ENCODE measurements at regions not wholly inside any gene's neighbourhood (a gene's known extent, or its start where the extent isn't known, plus 50 kb on each side); places are given as distances from the start of the nearest gene placed in this dataset.

- H2BK12ac ChIP-seq (ENCODE audit: low read depth, low read length): no peak overlapping the region
- H3K9ac ChIP-seq (replicated peaks in 1 of 4; ENCODE audit: extremely low read depth in 1 of 4, low read depth in 3 of 4, low read length in 3 of 4): no peak overlapping the region
- no peak overlapping the region for H2BK20ac ChIP-seq (ENCODE audit: low read length)
- H3K9me3 ChIP-seq (ENCODE audit: insufficient read depth in 2 of 2, low read depth in 1 of 2, low read length in 1 of 2): 0 out of 4 replicates have a peak, but pooled peaks cover 0 to 2% of the 10 kb centered on the region in 2 experiments
- no peaks in the 10 kb centered on the region for H3K79me1 ChIP-seq (ENCODE audit: low read depth, low read length)
- H3K4me1 ChIP-seq (replicated peaks in 1 of 4; ENCODE audit: control insufficient read depth in 3 of 4, insufficient read depth in 4 of 4, low read length in 3 of 4): no peaks in the 10 kb centered on the region
- 96% methylated on average over 1 of the region's 1 CpG; no CpG with 5 or more reads in 1 of the 2 experiments for WGBS, 2 experiments (ENCODE audit: extremely low coverage in 1 of 2, insufficient coverage in 1 of 2, insufficient read length in 1 of 2, insufficient replicate concordance in 2 of 2, low coverage in 1 of 2, low lambda C conversion rate in 2 of 2, missing lambda C conversion rate in 1 of 2)
- H2BK120ac ChIP-seq (replicated peaks; ENCODE audit: low read depth, low read length): no peak overlapping the region
- no peak overlapping the region for H3K18ac ChIP-seq (ENCODE audit: extremely low read depth, low read length)
- H4K91ac ChIP-seq (replicated peaks; ENCODE audit: insufficient read length, low read length): no peak overlapping the region
- no peak overlapping the region for H3K4me2 ChIP-seq (ENCODE audit: insufficient read depth in 1 of 2, low read depth in 2 of 2, low read length in 2 of 2)
- no peaks in the 10 kb centered on the region for H3K23me2 ChIP-seq (ENCODE audit: low read depth, low read length)
- no peak overlapping the region for H3K4ac ChIP-seq (replicated peaks; ENCODE audit: insufficient read length, low read depth, low read length)
- H3K4me3 ChIP-seq (ENCODE audit: extremely low read depth in 1 of 4, insufficient read depth in 2 of 4, low read depth in 3 of 4, low read length in 4 of 4): no peak overlapping the region
- CTCF ChIA-PET (ENCODE audit: partially characterized antibody): interaction anchor here (1.0 to 1.1 kb wide), 2 partner anchors 8 to 10 kb away, joined by 3 to 4 read pairs; no protein-coding TSS in a partner anchor
- H3K56ac ChIP-seq (replicated peaks; ENCODE audit: insufficient read length, low read depth, low read length): no peak overlapping the region
- no peak overlapping the region for H2AK5ac ChIP-seq (ENCODE audit: low read depth, low read length)
- FAIRE-seq (no peak), DNase-seq (ENCODE audit: low read depth in 1 of 2, low spot score in 2 of 2) (no peak)
- no peak overlapping the region for H2BK5ac ChIP-seq (ENCODE audit: low read depth, low read length)
- POLR2A ChIA-PET (ENCODE audit: partially characterized antibody): no interaction called here
- no peaks in the 10 kb centered on the region for H3K36me3 ChIP-seq (ENCODE audit: control insufficient read depth in 2 of 4, insufficient read depth in 4 of 4, low read length in 3 of 4)
- no peak overlapping the region for H3K27ac ChIP-seq (ENCODE audit: low read depth, low read length)
- no peak overlapping the region for H4K8ac ChIP-seq (ENCODE audit: extremely low read depth, insufficient read depth, low read length)
- H3K79me2 ChIP-seq (ENCODE audit: control insufficient read depth in 1 of 2, insufficient read depth in 2 of 2, low read length in 2 of 2): no peaks in the 10 kb centered on the region
- H3K27me3 ChIP-seq (replicated peaks in 1 of 4; ENCODE audit: control insufficient read depth in 3 of 4, extremely low read depth in 1 of 4, insufficient read depth in 3 of 4, low read length in 3 of 4): no peaks in the 10 kb centered on the region
- H4K5ac ChIP-seq (ENCODE audit: insufficient read length, low read depth, low read length): no peak overlapping the region
- H3K14ac ChIP-seq (ENCODE audit: insufficient read length): no peak overlapping the region
- H2AFZ ChIP-seq (ENCODE audit: low read length): no peak overlapping the region
- H4K20me1 ChIP-seq (replicated peaks in 1 of 2; ENCODE audit: control insufficient read depth in 1 of 2, insufficient read depth in 2 of 2, low read length in 2 of 2): no peaks in the 10 kb centered on the region
- no peak overlapping the region for H2BK15ac ChIP-seq (ENCODE audit: low read length)
- no peak overlapping the region for H3K23ac ChIP-seq (ENCODE audit: insufficient read length)
- TF ChIP-seq HDAC2 (IDR thresholded peaks at IDR 0.05; ENCODE audit: borderline replicate concordance in 1 of 2, low read depth in 2 of 2, low read length in 2 of 2) (no peak), MAX (IDR thresholded peaks at IDR 0.05) (no peak), EGR1 (IDR thresholded peaks at IDR 0.05; ENCODE audit: borderline replicate concordance, low read depth, low read length) (no peak), RXRA (IDR thresholded peaks at IDR 0.05; ENCODE audit: insufficient read depth, low read depth, low read length) (no peak), KDM5A (IDR thresholded peaks at IDR 0.05; ENCODE audit: low read length) (no peak), TCF12 (IDR thresholded peaks at IDR 0.05; ENCODE audit: low read depth, low read length) (no peak), BACH1 (IDR thresholded peaks at IDR 0.05; ENCODE audit: low read length) (no peak), CBX8 (IDR thresholded peaks at IDR 0.05; ENCODE audit: borderline replicate concordance, low read depth, low read length) (no peak), JUND (IDR thresholded peaks at IDR 0.05; ENCODE audit: low read length) (no peak)
These were observed 463.9 kb downstream of the RAPGEF2 start for GRCh38 chr4:159566786-159567185.

Data from H1 (cell line).